ENCODE measurements at regions not wholly inside any gene's neighbourhood (a gene's known extent, or its start where the extent isn't known, plus 50 kb on each side); places are given as distances from the start of the nearest gene placed in this dataset.

DNA sequence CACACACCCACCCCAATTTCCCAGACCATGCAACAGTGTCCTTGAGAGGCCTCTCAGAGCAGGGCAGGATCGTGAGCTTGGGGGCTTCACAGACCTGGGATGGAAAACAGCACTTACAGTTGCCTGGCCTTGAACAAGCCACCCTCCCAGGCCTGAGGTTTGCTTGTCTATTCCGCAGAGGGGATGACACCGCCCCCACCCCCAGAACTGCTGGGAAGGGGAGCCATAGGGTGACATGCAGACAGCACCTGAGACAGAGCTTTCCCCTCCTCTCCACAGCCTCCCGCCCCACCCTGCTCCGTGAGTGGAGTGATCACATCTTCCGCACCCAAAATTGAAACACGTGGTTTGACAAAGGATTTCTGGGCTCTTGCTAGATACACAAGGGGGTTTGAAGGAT lies 131.5 kb upstream of the TNRC6C start:
- no peak for TF ChIP-seq ZFP41 (CRISPR knock-in tag; IDR thresholded peaks at IDR 0.05; ENCODE audit: borderline replicate concordance)
- TF ChIP-seq CHD4 (IDR thresholded peaks at IDR 0.05; ENCODE audit: borderline replicate concordance, low read length): no peak
- no peak for TF ChIP-seq TBP (CRISPR knock-in tag; IDR thresholded peaks at IDR 0.05)
- no peak for TF ChIP-seq KAT7 (CRISPR knock-in tag; IDR thresholded peaks at IDR 0.05; ENCODE audit: borderline replicate concordance)
- TF ChIP-seq NONO (IDR thresholded peaks at IDR 0.05): no peak
- no peak for TF ChIP-seq NONO (CRISPR knock-in tag; conservative IDR thresholded peaks at IDR 0.05)
- TF ChIP-seq EZH2 (conservative IDR thresholded peaks at IDR 0.05; ENCODE audit: low read depth, low read length): no peak
- TF ChIP-seq, protein P1, sequence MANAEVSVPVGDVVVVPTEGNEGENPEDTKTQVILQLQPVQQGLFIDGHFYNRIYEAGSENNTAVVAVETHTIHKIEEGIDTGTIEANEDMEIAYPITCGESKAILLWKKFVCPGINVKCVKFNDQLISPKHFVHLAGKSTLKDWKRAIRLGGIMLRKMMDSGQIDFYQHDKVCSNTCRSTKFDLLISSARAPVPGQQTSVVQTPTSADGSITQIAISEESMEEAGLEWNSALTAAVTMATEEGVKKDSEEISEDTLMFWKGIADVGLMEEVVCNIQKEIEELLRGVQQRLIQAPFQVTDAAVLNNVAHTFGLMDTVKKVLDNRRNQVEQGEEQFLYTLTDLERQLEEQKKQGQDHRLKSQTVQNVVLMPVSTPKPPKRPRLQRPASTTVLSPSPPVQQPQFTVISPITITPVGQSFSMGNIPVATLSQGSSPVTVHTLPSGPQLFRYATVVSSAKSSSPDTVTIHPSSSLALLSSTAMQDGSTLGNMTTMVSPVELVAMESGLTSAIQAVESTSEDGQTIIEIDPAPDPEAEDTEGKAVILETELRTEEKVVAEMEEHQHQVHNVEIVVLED (CRISPR knock-in tag; IDR thresholded peaks at IDR 0.05; ENCODE audit: borderline replicate concordance): no peak
- TF ChIP-seq, protein P2, sequence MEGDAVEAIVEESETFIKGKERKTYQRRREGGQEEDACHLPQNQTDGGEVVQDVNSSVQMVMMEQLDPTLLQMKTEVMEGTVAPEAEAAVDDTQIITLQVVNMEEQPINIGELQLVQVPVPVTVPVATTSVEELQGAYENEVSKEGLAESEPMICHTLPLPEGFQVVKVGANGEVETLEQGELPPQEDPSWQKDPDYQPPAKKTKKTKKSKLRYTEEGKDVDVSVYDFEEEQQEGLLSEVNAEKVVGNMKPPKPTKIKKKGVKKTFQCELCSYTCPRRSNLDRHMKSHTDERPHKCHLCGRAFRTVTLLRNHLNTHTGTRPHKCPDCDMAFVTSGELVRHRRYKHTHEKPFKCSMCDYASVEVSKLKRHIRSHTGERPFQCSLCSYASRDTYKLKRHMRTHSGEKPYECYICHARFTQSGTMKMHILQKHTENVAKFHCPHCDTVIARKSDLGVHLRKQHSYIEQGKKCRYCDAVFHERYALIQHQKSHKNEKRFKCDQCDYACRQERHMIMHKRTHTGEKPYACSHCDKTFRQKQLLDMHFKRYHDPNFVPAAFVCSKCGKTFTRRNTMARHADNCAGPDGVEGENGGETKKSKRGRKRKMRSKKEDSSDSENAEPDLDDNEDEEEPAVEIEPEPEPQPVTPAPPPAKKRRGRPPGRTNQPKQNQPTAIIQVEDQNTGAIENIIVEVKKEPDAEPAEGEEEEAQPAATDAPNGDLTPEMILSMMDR (CRISPR knock-in tag; IDR thresholded peaks at IDR 0.05): no peak
- TF ChIP-seq MXI1 (IDR thresholded peaks at IDR 0.05; ENCODE audit: borderline replicate concordance, low read depth, low read length): no peak
- TF ChIP-seq, protein P3, sequence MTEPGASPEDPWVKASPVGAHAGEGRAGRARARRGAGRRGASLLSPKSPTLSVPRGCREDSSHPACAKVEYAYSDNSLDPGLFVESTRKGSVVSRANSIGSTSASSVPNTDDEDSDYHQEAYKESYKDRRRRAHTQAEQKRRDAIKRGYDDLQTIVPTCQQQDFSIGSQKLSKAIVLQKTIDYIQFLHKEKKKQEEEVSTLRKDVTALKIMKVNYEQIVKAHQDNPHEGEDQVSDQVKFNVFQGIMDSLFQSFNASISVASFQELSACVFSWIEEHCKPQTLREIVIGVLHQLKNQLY (CRISPR knock-in tag; IDR thresholded peaks at IDR 0.05): no peak

Data from HepG2 (cell line).